ENCODE measurements at regions not wholly inside any gene's neighbourhood (a gene's known extent, or its start where the extent isn't known, plus 50 kb on each side); places are given as distances from the start of the nearest gene placed in this dataset.
"Not testable (repeated sequence)": the region's sequence is repeated elsewhere in the genome, so short reads cannot be mapped to it uniquely, and the experiment has no call there.

DNA sequence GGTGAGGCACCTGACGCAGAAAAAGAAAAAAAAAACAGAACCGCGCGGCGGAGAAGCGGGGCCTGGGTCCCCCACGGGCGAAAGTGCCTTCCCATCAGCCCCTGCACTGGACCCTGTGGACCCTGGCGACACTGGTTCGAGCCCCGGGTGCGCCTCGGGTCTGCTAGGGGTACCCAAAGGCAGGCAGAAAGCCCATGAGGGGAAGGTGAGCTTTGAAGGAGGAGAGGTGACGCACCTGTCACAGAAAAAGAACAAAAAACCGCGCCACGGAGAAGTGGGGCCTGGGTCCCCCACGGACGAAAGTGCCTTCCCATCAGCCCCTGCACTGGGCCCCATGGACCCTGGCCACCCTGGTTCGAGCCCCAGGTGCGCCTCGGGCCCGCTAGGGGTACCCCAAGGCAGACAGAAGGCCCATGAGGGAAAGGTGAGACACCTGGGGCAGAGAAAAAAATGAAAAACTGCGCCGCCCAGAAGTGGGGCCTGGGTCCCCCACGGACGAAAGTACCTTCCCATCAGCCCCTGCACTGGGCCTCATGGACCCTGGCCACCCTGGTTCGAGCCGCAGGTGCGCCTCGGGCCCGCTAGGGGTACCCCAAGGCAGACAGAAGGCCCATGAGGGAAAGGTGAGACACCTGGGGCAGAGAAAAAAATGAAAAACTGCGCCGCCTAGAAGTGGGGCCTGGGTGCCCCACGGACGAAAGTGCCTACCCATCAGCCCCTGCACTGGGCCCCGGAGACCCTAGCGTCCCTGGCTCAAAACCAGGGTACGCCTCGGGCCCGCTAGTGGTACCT lies 227.4 kb downstream of the CCDC74A start (continued):
- TF ChIP-seq RCOR1 (IDR thresholded peaks at IDR 0.05; ENCODE audit: low read depth, low read length) = no peak
- TF ChIP-seq NR3C1 (IDR thresholded peaks at IDR 0.05) = no peak
- TF ChIP-seq BHLHE40 (IDR thresholded peaks at IDR 0.05; ENCODE audit: low read depth, low read length) = no peak
- TF ChIP-seq FOXS1 (CRISPR knock-in tag; IDR thresholded peaks at IDR 0.05) = no peak
- no peak for TF ChIP-seq HDAC2 (IDR thresholded peaks at IDR 0.05)

DNA sequence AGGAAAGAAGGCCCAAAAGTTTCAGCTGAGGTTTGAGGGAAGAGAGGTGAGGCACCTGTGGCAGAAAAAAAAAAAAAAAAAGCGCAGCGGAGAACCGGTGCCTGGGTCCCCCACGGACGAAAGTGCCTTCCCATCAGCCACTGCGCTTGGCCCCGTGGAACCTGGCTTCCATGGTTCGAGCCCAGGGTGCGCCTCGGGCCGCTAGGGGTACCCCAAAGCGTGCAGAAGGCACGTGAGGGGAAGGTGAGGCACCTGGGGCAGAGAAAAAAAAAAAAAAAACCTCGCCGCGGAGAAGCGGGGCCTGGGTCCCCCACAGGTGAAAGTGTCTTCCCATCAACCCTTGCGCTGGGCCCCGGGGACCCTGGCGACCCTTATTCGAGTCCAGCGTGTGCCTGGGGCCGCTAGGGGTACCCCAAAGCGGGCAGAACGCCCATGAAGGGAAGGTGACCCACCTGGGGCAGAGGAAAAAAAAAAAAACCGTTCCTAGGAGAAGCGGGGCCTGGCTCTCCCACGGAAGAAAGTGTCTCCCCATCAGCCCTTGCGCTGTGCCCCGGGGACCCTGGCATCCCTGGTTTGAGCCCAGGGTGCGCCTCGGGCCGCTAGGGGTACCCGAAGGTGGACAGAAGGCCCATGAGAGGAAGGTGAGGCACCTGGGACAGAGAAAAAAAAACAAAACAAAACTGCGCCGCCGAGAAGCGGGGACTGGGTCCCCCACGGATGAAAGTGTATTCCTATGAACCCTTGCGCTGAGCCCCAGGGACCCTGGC lies 228.6 kb downstream of the CCDC74A start:
- WGBS (ENCODE audit: missing lambda C conversion rate) = 30% methylated on average over 40 of the region's 40 CpGs
- FAIRE-seq = no peak
- no peak for ATAC-seq
- no peak overlapping the region for H3K27ac ChIP-seq
- no peak for TF ChIP-seq RAD21 (conservative IDR thresholded peaks at IDR 0.05 in 1 of 2, IDR thresholded peaks at IDR 0.05 in 1 of 2)
- TF ChIP-seq EP300 (IDR thresholded peaks at IDR 0.05) = no peak
- TF ChIP-seq ESRRA (IDR thresholded peaks at IDR 0.05; ENCODE audit: borderline replicate concordance, low read length) = no peak
- TF ChIP-seq RARB (CRISPR knock-in tag; IDR thresholded peaks at IDR 0.05) = no peak
- no peak for TF ChIP-seq NPAS2 (CRISPR knock-in tag; IDR thresholded peaks at IDR 0.05; ENCODE audit: borderline replicate concordance)
- no peak for TF ChIP-seq JUNB (IDR thresholded peaks at IDR 0.05)
- no peak for TF ChIP-seq RNF2 (IDR thresholded peaks at IDR 0.05; ENCODE audit: borderline replicate concordance, low read depth)
- TF ChIP-seq, protein P1, sequence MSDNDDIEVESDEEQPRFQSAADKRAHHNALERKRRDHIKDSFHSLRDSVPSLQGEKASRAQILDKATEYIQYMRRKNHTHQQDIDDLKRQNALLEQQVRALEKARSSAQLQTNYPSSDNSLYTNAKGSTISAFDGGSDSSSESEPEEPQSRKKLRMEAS (IDR thresholded peaks at IDR 0.05) = no peak
- TF ChIP-seq RFX5 (IDR thresholded peaks at IDR 0.05) = no peak
- TF ChIP-seq, protein P2, sequence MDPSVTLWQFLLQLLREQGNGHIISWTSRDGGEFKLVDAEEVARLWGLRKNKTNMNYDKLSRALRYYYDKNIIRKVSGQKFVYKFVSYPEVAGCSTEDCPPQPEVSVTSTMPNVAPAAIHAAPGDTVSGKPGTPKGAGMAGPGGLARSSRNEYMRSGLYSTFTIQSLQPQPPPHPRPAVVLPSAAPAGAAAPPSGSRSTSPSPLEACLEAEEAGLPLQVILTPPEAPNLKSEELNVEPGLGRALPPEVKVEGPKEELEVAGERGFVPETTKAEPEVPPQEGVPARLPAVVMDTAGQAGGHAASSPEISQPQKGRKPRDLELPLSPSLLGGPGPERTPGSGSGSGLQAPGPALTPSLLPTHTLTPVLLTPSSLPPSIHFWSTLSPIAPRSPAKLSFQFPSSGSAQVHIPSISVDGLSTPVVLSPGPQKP (IDR thresholded peaks at IDR 0.05; ENCODE audit: low read depth, low read length) = no peak
- TF ChIP-seq HEYL (CRISPR knock-in tag; IDR thresholded peaks at IDR 0.05) = no peak
- no peak for TF ChIP-seq NR3C1 (IDR thresholded peaks at IDR 0.05)
- TF ChIP-seq SMC3 (IDR thresholded peaks at IDR 0.05) = no peak
- TF ChIP-seq JUN (IDR thresholded peaks at IDR 0.05) = no peak
- TF ChIP-seq, protein P3, sequence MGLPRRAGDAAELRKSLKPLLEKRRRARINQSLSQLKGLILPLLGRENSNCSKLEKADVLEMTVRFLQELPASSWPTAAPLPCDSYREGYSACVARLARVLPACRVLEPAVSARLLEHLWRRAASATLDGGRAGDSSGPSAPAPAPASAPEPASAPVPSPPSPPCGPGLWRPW (IDR thresholded peaks at IDR 0.05) = no peak
- no peak for TF ChIP-seq GATA3 (IDR thresholded peaks at IDR 0.05; ENCODE audit: borderline replicate concordance)
- no peak for TF ChIP-seq SREBF2 (IDR thresholded peaks at IDR 0.05)
- H3K4me2 ChIP-seq = no peak overlapping the region
- no peak overlapping the region for H3K4me3 ChIP-seq
- no peaks in the 10 kb centered on the region for H3K4me1 ChIP-seq
- no peaks in the 10 kb centered on the region for H3K9me3 ChIP-seq
- ChIA-PET POLR2A (no interaction called here), CTCF (no interaction called here)
- no peak for DNase-seq (ENCODE audit: low read depth in 1 of 2, low spot score in 1 of 2)

DNA sequence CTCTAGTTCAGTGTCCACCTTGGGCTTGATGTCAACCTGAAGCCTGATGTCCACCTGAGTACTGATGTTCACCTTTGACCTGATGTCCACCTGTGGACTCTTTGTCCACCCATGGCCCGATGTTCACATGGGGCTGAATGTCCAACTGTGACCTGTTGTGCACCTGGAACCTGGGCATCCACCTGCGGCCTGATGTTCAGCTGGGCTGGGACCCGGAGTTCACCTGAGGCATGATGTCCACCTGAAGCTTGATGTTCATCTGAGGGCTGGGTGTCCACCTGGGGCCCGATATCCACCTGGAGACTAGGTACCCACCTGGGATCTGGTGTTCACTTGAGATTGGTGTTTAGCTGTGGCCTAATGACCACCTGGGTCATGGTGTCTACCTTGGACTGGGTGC lies 231.3 kb downstream of the CCDC74A start:
- CTCF ChIA-PET; DNase-seq (ENCODE audit: low read depth in 1 of 2, low spot score in 1 of 2); ATAC-seq; H3K4me2 ChIP-seq; H3K9me3 ChIP-seq; POLR2A ChIA-PET; FAIRE-seq; H3K4me3 ChIP-seq; H3K4me1 ChIP-seq; H3K27ac ChIP-seq: not testable (repeated sequence)
- 33% methylated on average over 1 of the region's 4 CpGs for WGBS (ENCODE audit: missing lambda C conversion rate)

DNA sequence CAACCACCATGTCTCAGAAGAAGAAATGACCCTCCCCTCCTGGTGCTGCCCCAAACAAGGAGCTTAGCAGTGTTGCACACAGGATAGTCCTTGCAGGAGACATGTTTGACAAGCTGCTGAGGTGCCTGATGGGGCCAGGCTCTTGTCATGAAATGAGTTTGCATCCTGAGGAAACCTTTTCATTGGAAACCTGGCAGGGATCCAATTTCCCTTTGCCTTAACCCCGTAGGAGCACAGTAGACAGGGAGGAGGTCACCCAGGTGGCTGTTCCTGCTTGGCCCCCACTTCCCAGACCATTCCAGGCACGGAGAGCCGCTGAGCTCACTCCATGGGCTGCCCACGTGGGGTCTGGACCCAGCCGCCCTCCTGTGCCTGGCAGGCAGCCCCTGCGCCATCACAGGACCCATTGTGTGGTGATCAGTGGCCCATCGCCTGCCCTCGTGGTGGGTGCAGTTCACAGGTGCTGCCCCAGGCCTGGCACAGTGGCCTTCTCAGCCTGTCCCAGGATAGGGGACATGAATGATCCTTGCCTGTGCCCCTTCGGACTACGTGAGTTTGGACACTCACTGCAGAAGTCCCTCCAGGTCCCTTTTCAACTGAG lies 247.4 kb downstream of the CCDC74A start:
- H3K27ac ChIP-seq; H3K4me1 ChIP-seq; ATAC-seq; DNase-seq (ENCODE audit: low read depth in 1 of 2, low spot score in 1 of 2); POLR2A ChIA-PET; CTCF ChIA-PET; H3K9me3 ChIP-seq; H3K4me3 ChIP-seq; H3K4me2 ChIP-seq; FAIRE-seq: not testable (repeated sequence)
- 22% methylated on average over 5 of the region's 10 CpGs for WGBS (ENCODE audit: missing lambda C conversion rate)

DNA sequence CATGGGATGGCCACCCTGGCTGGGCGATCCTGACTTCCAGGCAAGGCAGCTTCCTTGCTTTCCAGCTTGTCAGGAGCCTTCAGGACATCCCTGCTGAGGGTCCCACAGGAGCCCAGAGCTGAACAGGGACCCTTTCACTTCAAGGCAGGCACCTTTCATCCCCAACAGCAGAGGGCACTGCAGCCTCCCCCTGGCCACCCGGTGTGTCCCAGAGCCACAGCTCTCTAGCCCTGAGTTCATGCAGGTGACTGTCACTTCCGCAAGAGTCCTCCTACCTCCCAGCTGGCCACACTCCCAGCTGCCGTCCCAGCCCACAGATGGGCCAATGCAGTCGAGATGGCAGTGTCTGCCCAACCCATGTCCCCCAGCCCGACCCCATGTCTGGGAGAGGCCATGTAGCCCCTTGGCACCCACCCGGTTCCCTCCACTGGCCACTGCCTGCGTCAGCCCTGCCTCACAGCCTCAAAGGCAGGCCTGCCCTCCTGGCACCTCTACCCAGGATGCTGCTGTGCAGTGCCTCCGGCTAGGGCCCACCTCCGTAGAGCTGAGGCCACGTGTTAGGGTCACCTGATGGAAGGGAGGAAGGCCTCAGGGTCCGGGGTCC lies 248.3 kb downstream of the CCDC74A start:
- not testable (repeated sequence) for H3K27ac ChIP-seq, H3K9me3 ChIP-seq

More for the DNA sequence above, 248.3 kb downstream of the CCDC74A start:
- DNase-seq (ENCODE audit: low read depth in 1 of 2, low spot score in 1 of 2); H3K4me2 ChIP-seq; H3K4me1 ChIP-seq; FAIRE-seq; H3K4me3 ChIP-seq; ATAC-seq; POLR2A ChIA-PET; CTCF ChIA-PET: not testable (repeated sequence)
- WGBS (ENCODE audit: missing lambda C conversion rate) = 25% methylated on average over 4 of the region's 12 CpGs

All from A549 (cell line).